ENCODE measurements at regions not wholly inside any gene's neighbourhood (a gene's known extent, or its start where the extent isn't known, plus 50 kb on each side); places are given as distances from the start of the nearest gene placed in this dataset.

DNA sequence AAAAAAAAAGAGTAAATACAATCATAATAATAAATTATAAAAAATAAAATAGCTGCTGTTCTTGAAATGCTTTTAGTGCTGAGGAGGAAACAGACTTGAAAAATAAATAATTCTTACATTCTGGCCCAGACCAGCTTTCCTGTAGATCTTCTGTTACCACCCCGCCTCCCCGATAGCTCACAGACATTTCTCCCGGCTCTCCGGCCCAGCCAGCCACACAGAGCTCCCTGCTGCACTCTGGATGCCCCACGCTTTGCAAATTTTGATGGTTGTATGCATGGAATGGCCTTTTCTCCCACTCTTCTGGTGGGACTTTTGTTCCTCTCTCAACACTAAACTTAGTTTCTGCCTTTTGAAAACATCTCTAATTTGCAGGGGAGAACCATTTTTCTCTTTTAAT lies 249.3 kb downstream of the ATP23 start:
- no peak for DNase-seq (ENCODE audit: low spot score)

DNA sequence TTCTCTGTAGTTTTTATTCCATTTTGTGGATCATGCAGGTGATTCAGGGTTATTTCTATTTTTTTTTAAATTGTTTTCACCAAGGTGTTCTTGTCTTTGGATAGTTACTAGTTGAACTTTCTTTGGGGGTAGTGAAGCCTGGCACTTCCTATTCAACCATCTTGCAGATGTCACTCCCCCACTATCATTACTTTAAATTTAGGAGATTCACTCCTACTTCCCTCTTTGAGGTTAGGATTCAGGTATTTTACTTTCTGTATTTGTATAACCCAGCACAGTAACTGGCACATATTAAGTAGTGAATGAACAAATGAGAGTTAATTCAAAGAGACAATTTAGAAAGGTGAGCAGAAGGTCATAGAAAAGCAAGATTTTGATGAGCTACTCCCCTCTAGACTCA lies 255.6 kb downstream of the ATP23 start:
- DNase-seq (ENCODE audit: low spot score), result no peak

DNA sequence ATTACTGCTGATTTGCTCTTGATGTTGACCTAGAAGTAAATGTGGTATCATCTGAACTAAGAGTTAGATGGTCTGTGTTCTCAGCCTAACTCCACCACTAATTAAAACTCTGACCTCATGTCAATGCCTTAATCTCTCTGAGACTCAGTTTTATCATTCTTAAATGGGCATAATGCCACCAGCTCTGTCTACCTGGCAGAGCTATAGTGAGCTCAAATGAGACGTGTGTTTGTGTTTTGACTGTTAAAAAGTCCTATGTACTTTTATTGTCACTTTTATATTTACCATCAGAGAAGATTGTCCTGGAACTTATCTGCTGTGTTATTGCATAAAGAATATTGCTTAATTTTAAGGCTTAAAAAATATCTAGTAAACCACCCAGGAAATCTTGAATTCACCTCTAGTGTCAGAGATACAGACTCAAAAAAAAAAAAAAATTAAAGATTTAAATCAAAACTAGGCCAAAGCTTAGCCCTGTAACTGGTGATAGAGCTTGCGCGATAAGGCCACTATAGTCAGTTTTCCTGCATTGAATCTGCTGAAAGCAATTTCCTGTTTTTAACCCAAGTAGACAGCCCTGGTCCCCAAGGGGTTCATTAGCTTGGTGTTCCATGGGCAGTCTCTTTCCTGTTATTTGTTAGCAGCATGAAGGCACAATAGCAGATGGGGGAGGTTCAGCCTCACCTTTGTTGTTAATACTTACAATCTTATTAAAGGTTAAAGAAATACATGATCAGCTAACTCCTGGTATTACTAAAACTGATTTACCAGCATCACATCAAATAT lies 261.8 kb downstream of the ATP23 start:
- DNase-seq (ENCODE audit: low spot score), result no peak

DNA sequence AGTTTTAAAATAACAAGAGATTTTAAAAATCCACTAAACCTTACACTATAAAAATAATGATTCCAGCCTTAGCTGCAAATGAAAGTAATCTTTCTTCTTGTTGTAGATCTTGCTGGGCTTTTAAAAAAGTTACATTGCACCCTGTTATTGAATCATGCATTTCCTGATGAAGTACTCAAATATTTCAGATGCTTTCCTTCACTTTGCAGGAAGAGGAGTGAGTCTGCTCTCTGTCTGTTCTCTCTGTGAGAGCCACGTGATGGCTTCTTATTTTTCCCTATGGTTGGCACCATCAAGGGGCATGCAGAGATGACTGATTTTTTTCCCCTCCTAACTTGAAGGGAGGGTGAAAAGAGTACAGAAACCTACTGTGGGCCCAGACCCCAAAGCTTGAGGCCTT lies 262.7 kb downstream of the ATP23 start:
- no peak for DNase-seq (ENCODE audit: low spot score)

DNA sequence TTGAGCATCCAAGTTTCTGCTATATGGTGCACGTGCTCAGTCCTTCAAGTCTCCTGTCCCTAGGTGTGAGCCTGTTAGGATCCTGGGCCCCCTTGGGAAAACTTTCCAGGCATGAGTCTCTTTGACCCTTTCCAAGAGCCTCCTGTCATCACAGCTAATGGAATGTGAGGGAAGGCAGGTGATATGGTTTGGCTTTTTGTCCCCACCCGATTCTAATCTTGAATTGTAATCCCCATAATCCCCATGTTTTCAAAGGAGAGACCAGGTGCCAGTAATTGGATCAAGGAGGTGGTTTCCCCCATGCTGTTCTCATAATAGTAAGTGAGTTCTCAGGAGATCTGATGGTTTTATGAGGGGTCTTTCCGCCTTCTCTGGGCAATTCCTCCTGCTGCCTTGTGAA lies 265.5 kb downstream of the ATP23 start:
- DNase-seq (ENCODE audit: low spot score), result no peak

DNA sequence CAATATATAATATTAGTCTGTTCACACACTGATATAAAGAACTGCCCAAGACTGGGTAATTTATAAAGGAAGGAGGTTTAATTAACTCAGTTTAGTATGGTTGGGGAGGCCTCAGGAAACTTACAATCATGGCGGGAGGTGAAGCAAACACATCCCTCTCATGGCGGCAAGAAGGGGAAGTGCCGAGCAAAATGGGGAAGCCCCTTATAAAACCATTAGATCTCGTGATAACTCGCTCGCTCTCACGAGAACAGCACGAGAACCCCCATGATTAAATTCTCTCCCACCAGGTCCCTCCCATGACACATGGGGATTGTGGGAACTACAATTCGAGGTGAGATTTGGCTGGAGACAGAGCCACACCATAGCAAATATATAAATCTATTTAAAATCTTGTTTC lies 269.8 kb downstream of the ATP23 start:
- DNase-seq (ENCODE audit: low spot score), result no peak

DNA sequence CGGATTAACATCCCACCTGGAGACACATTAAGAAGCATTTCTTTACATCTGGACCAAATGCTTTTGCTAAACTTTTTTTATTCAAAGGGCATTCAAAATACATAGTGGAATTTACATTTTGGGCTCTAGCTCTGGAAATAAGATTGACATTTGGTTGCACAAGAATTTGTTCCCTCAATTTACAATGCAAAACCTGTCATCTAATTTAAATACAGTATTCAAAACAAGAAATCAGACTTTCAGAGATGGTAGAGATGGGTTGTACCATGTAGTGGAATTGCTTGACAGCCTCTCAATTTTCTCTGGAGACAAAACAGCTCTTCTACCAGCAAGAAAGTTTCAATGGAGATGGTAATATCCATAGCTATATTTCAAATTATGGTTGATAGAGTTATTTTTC lies 275.8 kb downstream of the ATP23 start:
- DNase-seq (ENCODE audit: low spot score), result no peak

DNA sequence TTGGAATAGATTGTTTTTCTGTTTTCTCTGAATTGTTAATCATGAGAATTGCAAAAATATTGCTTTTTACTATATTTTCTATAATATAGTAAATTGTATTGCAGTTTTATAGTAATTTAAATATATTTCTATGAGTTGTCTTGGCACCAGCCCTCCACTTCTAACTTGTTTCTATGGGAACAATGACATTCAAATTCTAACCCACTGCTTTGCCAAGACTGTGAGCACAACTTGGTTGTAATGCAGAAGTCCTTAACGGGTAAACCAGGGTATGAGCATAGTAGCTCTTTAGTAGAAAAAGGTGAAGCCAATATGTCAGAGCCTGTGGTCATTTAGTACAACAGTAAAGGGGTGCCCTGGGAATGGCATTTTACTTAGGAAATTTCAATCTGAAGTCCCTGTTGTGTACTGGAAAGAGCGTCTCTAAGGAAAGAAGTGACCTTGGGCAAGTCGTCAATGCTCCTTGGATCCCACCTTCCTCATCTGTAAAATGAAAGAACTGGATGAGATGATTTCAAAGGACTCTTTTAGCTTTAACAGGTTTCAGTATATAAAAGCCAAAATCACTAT lies 283.3 kb downstream of the ATP23 start:
- DNase-seq (ENCODE audit: low spot score), result no peak

DNA sequence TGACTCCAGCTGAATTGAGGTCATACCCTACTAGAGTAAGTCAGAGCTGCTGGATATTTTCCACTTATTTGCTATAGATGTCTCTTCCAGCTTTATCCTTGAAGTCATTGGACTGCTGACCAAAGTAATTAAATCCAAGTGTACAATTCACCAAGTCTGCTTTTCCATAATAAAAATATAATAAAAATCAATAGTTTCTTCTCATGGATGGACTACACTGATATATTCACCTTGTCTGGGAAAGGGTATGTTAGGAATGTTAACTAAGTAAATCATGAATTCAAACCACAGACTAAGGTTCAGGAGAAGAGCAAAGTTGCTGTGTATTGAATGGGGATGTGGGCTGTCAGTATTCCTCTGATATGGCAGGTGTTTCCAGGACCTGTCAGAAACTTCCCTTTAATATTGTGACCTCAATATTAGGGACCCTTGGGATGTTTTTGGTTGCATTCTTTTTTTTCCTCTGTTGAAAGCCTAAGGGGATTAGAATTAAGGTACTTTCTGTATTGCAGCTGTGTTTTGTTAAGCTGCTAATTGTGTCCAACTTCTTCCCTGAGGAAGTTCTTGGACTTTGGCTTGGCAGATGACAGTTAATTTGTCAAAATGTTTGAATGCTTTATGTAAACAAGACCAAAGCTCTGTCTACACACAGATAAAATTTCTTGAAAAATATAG lies 284.0 kb downstream of the ATP23 start:
- DNase-seq (ENCODE audit: low spot score), result no peak

DNA sequence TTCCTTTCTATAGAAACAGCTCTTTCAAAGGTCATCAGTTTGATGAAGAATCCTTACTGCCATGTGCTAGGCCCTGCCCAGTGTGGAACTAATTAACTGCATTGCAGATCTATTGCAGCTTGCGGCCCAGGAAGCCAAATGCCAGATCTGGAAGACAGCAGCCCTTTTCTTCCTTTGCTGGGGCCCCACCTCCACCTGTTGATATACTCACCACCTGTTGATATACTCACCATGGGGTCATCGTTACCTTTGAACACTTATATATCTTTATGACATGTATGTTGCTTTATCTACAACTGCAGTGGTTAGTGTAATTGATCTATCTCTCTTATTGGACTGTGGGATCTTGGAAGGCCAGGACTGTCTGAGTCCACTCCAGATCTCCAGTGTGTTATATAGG lies 292.5 kb downstream of the ATP23 start:
- DNase-seq (ENCODE audit: low spot score), result no peak

DNA sequence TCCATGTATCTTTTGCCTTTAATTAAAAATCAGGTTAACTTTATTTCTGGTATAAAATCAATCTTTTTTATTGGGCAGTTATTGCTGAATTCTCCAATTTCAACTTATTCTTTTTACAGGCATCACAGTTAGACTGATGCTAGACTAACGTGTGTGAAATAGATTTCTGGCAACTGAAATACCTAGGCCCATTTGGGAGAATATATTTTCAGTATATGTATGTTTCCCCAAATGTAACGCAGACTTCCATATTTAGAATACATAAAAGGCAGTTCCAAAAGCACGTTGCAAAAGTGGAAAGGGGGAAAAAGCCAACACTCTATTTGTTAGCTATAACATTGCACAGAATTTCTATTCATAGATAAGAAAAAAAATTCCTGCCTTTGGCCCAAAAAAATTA lies 297.0 kb downstream of the ATP23 start:
- DNase-seq (ENCODE audit: low spot score), result no peak

DNA sequence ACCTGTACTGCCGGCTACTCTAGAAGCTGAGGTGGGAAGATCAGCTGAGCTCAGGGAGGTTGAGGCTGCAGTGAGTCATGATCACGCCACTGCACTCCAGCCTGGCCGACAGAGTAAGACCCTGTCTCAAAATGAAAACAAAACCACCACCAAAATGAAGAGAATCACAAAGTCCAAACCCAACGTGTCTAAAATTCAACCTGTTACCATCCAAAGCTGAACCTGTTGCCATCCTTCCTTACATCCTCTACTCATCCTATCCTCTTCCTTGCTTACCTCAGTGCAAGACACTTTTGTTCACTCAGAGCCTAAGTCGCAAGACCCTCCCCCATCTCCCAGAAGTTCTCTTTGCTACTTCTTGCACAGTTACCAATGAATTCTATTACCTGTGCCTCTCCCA lies 299.7 kb downstream of the ATP23 start:
- DNase-seq (ENCODE audit: low spot score), result no peak

DNA sequence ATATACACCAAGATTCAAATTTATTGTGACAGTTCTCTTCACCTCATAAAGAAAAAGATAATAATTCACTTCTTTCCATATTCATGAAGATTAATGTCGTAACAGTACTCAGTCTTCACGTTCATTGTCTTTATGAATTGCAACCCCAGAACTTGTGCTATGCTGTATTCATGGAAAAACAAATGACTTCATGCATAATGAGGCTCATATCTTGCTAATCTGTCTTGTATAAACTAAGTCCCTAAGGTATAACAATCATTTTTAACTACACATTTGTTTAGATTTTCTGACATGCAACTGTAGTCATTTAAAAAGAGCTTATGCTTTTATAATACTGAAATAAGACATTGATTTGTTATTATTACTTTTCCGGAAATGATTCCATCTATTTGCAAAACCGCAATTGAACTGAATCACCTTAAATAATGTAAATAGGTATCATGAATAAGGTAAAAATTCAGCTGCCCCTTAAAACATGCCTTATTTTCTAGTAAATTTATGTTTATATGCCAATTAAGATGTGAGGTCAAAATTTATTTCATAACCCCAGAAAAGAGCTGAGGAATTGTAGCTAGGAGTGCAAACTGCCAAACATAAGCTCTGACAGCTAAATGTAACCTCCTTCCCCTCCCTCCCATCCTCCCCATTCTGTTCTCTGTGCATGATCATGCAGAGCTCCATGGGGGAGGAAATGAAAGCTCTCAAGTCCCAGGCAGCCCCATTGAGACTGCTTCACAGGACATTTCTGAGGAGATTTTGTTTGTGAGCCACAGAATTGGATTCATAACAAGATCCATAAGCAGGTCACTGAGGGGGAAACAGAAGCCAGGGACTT lies 301.6 kb downstream of the ATP23 start:
- DNase-seq (ENCODE audit: low spot score), result no peak

DNA sequence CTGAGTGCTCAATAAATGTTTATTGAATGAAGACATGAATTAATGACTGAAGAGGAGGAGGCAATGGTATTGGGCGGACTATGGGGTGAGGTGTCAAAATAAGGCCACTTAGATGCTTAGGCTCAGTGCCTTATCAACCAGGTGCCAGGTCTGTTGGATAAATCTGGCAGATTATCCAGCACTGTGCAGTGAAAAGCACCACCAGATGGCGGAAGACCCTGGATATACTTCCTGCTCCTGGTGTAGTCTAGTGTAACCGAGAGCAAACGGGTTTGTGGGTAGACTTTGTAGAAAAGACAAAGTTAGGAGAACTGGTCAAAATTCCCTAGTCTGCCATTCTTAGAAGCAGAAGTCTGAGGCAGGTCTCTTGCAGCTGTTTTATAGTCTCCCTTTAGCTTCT lies 306.3 kb downstream of the ATP23 start:
- no peak for DNase-seq (ENCODE audit: low spot score)

DNA sequence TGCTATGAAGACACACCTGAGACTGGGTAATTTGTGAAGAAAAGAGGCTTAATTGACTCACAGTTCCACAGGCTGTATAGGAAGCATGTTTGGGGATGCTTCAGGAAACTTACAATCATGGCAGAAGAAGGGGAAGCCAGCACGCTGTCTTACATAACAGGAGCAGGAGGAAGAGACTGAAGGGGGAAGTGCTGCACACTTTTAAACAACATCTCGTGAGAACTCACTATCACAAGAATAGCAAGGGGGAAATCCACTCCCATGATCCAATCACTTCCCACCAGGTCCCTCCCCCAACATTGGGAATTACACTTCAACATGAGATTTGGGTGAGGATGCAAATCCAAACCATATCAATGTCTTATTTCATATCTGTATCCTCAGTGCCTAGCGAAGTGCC lies 307.2 kb downstream of the ATP23 start:
- no peak for DNase-seq (ENCODE audit: low spot score)

DNA sequence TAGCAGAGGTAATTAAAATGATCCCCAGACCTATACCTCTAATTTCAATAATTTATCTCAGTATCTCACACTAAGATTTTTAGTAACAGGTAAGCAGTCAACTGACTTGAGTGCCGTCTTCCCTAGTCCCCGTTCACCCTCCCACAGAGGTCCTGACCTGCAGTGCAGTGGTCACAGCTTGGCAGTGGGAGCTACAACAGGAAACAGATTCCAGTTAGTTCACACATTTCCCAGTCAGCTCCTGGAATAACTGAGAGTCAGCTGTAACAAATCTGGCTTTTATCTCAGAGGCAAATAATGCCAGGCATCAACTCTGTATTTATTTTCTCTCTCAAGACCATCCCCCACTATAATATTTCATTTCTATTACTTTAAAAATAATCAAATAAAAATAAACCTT lies 308.2 kb downstream of the ATP23 start:
- no peak for DNase-seq (ENCODE audit: low spot score)

DNA sequence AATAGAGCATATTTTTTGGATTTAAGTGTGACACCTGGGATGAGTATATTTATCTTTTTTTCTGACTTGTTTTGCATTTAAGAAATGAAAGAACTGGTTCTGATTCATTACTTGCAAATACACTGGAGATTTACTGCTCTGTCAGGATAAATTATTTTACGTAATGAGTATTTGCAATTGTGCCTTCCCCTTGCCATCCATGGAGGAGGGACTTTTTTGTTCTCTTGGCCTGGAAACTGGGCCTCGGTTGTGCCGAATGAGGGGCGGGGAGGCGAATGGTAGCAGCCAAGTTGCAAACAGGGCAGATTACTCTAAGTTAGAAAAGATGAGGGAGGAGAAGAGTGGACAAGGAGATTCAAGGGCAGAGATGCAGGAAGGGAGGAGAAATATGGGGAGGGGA lies 308.7 kb downstream of the ATP23 start:
- DNase-seq (ENCODE audit: low spot score), result no peak

DNA sequence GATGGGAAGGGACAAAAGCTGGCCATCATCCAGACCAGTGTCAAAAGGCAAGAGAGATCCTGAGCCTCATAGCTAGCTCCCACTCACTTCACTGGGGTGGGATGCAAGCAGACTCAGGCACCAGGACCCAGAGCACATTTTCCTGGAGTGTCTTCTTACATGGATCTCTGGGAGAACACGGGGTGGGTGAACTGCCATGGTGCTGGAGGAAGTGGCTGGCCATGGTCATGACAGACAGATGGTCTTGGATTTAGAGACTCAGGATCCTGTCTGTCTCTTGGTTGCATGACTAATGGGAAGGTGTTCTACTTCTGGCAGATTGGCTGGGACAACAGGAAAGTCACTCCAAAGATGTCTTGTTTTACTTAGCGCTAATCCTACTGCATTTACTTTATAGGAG lies 311.5 kb downstream of the ATP23 start:
- no peak for DNase-seq (ENCODE audit: low spot score)

DNA sequence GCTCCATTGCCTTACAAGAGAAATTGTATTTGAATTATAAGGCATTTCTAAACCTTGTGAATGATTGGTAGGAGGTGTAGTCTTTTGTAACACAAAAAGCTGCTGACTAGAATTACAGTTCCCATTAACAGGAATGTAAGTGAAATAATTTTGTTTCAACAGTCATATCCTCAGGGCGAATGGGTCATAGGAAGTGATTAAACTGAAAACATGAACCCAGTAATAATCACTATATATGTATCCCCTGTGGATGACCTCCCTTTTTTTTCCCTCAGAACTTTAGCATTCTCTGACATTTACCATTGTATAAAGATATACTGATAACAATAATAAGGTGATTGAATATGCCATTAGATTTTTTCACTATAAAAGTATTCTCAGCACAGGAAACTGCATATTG lies 312.3 kb downstream of the ATP23 start:
- no peak for DNase-seq (ENCODE audit: low spot score)

DNA sequence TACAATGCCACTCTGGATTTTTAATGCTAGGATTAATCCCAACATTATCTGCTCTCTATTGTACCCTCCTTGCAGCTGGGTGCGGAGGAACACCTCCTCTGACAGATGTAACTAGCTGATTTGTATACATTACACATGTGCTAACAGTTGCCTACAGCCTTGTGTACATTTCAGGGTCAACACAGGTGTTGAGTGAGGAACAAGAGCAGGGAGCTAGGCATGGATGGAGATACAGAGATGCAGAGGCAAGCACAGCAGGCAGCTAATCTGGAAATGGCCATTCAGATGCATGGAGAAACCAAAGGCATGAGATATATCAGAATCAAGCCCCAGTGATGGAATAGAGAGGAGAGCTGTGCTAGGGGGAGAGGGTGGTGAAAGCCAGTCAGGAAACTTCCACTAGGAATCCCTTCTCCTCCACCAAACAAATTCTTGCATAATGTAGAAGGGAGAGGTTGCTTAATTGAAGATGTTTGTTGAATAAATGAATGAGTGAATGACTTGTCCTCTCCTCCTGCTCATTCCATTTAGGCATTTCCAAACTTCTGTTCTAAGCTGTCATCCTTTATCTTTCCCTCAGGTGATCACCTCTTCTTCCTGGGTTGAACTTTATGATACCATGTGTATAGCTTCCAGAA lies 313.2 kb downstream of the ATP23 start:
- DNase-seq (ENCODE audit: low spot score), result no peak

DNA sequence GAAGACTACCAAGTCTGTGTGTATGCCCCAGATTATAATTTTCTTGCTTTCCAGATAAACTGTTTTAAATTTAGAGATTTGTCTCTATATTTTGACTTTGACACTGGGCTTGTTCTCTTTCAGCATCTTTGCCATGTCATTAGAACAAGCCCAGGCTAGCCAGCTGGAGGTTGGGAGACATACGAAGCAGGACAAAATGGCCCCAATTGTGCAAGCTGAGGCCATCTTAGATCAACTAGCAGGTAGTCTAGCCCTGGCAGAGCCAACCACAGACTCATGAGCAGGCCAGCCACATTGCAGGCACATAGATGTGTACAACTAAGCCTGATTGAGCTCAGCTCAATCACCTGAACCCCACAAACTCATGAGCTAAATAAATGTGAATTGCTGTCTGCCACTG lies 321.4 kb downstream of the ATP23 start:
- no peak for DNase-seq (ENCODE audit: low spot score)

DNA sequence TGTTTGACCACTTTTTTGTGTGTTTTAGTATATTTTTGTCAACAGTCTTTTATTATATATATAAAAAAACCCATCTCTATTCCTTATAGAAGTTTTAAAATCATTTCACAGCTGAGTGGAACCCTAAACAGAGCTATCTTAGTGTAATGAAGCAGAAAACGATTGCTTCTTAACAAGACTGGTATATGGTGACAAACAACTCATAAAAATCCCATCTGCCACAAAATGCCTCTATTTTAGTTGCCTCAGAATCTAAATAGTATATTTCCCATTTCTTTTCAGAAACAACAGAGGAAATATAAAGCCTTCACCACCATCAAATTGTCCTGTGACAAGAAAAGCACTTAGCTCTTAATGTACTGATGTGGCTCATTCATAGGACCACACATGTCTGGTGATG lies 322.4 kb downstream of the ATP23 start:
- DNase-seq (ENCODE audit: low spot score), result no peak
